Right forelimb (tissue), 1 donor: ENCODE measurements at regions not wholly inside any gene's neighbourhood (a gene's known extent, or its start where the extent isn't known, plus 50 kb on each side); places are given as distances from the start of the nearest gene placed in this dataset.
"Not testable (repeated sequence)": the region's sequence is repeated elsewhere in the genome, so short reads cannot be mapped to it uniquely, and the experiment has no call there.

ENCODE experiments used
- DNase-seq: peaks from one replicate; pipeline ENCODE4 v3.0.0-alpha.2; 2018

DNA sequence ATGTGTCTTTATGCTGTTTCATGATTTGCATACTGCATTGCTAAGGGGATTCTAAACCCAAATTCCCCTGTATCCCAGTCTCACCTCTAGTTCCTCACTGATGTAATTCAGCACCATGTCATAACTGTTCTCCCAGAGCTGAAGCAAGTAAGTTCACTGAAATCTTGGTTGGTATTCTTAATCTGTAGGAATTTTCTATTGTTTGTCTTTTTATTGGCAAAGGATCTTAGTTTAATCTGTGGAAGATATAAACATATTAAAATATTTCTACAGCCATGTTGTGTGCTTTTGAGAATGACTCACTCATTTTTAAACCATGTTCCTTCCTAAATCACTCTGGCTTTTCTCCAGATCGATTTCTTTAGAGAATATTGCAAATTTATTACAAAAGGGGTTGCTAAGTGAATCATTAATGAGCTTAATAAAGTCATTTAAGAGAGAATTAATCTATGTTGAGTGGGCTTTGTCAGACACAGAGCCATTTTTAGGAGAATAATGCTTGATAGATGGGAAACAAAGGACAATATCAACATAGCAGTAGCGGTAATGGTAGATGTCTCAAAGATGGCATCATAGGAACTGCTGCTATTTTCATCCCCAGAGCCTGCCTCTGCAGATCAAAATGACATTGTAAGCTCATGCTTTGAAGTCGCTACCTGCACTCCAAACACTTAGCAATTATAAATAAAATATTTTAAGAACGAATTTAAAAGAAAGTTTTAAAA, 110.0 kb downstream of the ENC1 start:
- no peak for DNase-seq

DNA sequence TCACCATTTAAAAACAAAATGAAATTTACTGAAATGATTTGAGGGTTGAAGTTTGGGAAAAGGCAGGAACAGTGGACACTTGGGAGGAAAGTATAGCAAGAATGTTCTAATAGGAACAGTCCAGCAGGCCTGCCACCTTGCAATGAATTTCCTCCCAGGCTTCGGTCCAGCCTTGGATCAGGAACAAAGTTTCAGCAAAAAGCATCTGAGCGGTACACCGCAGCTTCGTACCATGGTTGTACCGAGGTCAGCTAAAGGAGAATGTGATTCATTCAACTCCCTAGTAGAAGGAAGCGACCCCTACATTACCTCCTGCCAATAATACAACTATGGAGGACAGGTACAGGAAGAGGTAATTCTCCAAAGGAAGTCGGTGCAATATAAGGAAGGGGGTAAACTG, 111.4 kb downstream of the ENC1 start:
- DNase-seq: no peak

DNA sequence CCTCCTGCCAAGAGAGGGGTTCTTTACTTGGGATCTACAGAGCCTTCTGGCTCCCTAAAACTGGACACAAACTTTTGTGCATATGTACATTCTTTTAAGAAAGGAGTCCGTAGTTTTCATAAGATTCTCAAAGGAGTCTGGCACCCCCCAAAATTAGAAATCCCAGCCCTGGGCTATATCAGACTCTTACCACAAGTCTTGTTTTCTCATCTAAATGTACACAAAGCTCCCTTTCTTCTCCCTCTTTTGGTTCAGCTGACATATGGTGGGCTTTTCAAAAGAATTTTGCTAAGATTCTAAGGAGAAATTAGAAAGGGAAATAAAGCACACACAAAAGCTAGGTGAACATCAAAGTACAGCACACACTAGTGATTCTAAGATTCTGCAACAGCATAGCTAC, 114.4 kb downstream of the ENC1 start:
- DNase-seq: no peak

DNA sequence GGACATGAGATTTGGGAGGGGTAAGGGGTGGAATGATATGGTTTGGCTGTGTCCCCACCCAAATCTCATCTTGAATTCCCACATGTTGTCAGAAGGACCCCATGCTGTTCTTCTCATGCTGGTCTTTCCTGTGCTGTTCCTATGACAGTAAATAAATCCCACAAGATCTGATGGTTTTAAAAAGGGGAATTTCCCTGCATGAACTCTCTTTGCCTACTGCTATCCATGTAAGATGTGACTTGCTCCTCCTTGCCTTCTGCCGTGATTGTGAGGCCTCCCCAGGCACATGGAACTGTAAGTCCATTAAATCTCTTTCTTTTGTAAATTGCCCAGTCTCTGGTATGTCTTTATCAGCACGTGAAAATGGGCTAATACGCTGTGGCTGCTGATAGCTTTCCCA, 115.8 kb downstream of the ENC1 start:
- DNase-seq: not testable (repeated sequence)

DNA sequence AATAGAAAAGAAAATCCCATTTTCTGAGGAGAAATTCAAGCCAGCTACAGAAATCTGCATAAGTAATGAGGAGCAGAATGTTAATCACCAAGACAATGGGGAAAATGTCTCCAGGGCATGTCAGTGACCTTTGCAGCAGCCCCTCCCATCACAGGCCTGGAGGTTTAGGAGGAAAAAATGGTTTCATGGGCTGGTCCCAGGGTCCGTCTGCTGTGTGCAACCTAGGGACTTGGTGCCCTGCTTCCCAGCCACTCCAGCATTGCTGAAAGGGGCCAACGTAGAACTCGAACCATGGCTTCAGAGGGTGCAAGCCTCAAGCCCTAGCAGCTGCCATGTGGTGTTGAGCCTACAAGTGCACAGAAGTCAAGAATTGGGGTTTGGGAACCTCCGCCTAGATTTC, 116.8 kb downstream of the ENC1 start:
- DNase-seq: not testable (repeated sequence)

DNA sequence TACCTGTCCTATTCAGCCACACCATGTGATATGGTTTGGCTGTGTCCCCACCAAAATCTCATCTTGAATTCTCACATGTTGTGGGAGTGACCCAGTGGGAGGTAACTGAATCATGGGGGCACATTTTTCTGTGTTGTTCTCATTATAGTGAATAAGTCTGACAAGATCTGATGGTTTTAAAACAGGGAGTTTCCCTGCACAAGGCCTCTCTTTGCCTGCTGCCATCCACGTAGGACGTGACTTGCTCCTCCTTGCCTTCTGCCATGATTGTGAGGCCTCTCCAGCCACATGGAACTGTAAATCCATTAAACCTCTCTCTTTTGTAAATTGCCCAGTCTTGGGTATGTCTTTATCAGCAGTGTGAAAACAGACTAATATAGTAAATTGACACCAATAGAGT, 117.7 kb downstream of the ENC1 start:
- not testable (repeated sequence) for DNase-seq

DNA sequence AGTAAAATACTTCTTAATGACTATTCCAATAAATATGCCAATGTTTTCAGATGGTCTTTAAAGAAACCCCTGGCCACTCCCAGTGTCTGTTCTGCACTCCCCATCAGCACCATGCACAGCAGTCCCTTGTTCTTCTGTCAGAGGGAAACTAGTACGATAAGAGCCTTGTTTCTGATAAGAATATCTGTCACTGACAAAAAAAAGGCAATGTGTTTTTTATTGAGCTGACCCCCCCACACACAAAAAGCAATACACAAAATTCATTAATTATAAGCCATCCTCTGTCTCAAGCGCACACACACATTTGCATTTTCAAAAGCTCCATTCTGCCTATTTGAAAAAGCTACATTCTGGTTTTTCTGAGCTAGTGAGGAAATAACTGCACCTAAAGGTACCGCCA, 119.1 kb downstream of the ENC1 start:
- no peak for DNase-seq

DNA sequence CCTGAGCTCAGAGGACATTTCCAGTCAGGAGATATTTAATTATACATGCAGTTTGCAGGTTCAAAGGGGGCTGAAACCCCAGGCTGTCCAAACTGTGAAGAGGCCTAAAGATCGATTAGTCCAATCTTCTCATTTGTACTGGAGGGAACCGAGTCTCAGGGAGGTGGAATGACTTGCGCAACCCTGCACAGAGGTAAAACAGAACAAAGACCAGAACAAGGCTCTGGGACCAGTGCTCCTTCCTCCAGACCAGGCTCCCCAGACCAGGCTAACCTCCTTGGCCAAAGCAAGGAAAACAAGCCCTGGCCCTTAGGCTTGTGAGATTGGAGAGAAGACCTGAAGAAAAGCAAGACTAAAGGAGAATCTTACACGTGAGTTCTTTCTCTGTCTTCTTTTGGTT, 120.8 kb downstream of the ENC1 start:
- no peak for DNase-seq

DNA sequence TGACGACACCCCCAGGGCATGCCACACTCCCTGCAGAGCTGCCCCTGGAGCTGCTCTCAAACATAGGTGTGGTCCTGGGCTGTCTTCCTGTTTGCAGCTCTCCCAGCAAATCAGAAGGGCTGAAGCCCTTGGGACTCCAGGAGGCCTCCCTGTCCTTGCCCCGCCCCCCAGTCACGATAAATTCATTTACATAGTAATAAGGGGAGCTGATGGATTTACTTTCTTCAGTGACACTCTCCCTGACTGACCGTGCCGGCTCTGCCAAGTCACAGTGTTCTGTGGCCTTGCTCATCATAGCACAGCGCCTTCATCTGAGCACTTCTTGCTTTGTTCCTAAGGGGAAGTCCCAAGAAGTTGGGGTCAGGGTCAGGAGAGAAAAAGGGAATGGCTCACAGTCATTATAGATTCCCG, 121.4 kb downstream of the ENC1 start:
- no peak for DNase-seq

DNA sequence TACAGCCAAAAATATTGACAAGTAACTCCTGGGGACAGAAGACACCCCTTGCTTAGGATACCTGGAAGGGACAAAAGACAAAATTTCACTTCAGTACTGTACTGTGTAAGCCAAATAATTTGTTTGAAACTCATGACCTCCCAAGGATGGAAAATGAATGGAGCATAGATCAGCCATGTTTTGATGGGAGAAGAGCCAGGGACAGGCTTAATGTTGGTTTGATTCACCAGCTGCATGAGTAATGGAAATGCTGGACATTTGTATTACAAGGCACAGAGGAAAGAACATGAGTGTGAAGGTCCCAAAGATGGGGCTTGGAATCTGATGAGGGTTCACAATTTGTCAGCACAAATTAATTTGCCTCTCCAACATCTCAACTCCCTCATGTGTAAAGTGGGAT, 122.8 kb downstream of the ENC1 start:
- no peak for DNase-seq

DNA sequence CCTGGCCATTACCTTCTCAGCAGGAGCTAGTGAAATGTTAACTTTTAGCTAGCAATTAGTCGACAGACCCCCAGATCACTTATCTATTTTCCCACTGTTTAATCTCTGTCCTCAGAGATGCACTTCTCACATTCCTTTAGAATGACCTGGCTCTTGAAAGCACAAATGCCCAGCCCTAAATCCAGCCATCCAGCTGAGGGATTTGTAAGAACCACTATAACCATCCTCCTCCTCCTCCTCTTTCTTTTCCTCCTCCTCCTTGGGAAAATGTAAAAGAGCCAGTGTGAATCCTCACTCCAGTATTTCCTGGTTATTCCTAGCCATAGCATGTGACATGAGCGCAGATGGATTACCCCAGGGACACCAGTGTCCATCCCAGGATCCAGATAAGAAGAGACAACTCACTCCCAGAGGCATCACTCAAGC, 124.3 kb downstream of the ENC1 start:
- DNase-seq: no peak

DNA sequence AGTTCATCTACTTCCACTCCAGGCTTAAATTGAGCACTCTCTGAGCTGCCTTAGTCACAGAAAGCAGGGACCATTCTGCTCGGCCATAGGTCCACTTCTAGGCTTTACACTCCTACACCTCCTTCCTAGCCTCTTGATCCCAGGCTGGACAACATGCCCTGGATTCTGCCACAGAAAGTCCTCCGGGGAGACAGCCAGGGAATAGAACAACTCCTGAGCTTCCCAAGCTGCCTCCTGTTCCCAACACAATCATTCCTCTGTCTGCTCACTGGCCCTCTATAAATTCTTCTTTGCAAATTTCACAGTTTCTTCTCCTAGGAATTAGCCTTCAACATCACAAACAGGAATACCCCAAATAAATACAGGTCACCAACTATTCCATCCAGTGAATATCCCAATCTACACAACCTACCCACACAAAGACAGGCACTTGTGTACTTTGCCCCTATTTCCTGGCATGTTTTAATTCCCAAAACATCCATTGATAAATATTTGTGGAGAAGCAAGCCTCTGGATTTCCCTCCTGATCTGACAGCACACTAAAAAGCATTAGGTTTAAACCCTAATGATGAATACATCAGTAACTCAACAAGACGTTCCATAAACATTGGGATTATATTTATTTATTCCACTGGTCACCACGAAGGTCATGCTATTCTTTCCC, 125.5 kb downstream of the ENC1 start:
- DNase-seq: no peak

DNA sequence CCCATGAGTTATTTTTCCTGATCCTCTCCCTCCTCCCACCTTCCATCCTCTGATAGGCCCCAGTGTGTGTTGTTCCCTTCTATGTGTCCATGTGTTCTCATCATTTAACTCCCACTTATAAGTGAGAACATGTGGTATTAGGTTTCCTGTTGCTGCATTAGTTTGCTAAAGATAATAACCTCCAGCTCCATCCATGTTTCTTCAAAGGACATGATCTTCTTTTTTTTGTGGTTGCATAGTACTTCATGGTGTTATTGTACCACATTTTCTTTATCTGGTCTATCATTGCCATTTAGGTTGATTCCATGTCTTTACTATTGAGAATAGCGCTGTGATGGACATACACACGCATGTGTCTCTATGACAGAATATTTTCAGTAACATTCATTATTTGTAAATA, 128.8 kb downstream of the ENC1 start:
- DNase-seq: not testable (repeated sequence)

DNA sequence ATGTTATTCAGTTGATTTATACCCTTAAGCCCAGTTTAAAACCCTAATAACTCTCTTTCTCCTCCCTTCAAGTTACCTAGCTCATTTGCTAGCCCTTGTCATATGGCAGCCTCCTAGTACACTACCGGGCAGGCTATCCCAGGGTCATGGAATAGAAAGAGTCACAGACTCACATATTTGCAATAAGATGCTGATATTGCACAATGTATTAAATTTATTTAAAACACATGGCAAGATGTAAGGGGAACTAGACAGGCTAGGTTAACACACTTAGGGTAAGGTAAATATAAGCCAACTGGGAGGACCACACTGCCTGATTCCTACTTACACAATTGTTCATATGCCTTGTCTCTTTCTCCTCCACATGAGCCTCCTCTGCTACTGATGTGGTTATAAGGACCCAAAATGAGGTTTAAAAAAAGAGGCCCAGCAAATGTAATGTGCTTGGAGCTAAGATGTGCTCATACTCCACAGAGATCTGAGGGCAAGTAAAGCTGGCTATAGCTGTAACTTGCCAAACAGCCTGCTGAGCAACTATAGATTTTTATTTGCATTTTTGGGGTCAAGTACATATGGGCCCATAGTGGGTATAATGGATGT, 130.0 kb downstream of the ENC1 start:
- DNase-seq: no peak

DNA sequence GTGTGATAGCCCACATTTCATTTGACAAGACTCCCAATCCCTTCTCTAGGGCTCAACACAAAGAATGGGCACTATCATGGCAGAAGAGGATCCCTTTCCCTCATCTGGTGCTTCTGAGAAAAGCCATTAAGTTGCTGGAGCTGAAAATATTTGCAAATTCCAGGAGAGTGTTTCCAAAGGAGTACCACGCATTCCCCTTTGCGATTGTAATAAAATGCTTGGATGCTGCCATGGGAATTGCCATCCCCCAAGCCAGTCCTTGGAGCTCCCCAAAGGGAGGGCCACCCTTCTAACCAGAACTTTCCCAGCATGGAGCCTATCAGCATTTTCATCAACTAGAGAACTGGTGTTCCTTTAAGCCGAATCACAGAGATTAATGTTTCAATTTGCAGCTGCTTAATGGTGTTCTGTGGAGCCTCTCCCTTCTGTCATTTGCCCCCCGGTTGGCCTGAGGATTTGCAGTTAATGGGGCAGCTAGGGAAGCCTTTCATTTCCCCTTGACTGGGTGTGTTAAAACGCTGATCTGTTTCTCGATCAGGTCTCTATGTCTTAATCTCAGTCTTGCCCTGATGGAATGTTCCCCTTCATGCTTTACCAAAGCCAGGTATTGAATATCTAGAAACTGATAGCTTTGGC, 133.0 kb downstream of the ENC1 start:
- DNase-seq: no peak

DNA sequence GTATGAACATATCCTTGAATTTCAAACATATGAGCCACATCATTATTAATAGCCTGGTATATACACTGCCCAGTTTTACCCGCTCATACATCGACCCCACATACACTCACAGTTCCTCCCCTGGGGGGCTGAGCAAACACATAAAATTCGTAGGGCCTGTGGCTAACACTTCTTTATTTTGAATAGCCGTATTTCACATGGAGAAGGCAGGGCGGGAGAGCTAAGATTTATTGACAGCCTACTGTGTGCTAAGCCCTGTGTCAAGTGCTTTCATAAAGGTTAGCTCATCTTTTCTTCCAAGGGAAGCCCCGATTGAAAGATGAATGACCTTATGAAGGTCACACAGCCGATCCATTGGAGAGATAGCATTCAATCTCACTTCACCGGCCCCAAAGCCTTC, 134.4 kb downstream of the ENC1 start:
- no peak for DNase-seq

DNA sequence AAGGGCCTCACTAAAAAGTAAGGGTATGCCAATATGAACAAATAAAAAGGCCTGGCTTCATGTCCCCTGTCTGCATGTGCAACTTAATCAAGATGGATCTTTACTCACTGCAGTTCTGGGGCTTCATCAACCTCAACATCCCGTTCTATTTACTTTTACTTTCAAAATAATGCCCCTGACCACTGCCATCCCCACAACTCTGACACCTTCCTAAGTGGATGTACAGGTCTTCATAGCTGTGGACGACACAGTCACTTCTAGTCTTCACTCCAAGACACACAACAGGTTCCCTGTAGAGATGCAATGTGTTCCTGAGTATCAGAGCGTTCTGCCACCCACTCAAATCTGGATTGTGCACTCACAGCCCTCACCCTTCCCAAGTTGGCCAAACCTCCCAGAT, 136.1 kb downstream of the ENC1 start:
- no peak for DNase-seq

DNA sequence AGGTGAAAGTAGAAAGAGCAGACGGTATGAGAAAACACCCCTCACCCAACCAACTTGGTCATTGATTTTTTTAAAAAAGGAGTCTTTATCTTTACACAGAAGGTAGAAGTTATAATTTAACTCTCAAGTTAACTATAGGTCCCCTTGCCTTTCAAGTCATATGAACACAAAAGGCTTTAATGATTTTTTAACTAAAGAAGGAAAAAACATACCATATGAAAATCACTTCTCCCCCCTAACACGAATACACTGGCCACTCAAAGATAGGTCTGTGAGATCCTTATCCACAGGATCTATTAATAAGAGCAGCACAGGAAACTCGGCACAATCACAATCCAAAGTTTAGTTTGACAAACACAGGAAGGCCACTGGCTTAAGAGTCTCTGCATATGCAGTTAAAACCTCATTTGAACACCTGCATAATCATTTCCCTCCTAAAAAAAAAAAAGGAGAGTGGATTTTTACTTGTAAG, 138.0 kb downstream of the ENC1 start:
- DNase-seq: no peak

DNA sequence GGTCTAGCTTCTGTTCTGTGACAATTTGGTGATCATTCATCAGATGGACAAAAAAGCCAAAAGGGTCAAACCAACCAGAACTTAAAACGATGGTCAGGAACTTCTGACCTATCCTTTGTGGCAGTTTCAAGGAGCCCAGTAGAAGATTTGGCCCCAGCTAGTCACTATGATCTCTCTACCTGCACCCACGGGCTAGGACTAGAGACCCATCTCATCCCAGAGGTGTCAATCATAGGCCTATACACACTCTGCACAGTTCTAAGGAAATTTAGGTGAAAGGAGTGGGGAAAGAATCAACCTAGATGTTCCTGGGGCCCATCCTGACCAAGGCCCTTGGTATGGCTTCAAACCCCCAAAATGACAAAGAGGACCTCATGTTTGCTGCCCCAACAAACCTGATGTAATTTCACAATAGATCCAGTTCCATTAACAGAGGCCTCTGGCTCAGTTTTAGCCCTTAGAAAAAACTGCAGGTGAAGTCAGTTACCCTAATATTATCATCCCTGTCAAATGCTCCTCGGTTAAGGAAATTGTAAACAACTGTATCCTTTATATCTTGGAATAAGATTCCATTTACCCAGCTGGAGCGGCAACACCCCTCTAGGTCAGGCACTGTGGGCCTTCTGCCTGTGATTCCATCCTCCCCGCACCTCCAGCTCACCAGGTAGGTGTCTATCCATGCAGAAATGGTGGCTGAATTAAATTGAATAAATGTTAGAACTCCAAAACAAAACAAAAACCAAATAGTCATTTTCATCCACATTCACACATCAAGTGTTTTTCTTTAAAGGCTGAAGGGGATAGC, 138.7 kb downstream of the ENC1 start:
- no peak for DNase-seq

DNA sequence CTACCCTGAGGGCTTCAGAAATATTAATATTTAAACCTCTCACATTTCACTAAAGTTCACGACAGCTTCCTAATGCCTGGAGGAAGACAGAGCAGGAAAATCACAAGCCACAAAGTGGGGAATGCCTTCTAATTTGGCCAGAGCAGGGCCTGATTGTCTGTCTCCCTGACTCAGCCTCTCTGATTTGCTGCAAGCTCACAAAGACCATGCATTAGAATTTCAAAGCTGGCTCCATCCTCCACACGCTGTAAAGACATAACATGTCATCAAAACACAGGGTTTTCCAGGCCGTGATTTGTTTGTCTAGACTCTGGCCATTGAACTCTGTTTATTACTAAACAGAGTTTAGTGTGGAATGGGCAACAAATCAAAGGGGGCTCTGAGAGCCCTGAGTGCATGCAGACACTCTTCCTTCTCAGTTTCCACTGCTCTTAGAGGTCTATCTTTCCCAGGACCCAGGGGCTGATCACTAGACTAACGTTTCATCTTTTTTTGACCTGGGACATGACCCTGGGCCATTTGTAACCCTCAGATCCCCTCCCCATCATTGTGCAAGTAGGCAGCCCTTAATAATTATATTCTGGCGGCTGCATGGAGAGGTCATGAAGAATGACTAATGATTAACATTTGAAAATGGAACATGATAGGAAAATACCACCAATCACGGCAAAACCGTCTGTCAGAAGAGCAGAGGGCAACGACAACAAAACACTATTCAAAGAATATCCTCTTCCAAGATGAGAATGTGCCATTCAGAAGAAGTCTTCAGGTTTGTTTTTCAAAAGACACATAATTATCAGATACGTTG, 140.2 kb downstream of the ENC1 start:
- no peak for DNase-seq

DNA sequence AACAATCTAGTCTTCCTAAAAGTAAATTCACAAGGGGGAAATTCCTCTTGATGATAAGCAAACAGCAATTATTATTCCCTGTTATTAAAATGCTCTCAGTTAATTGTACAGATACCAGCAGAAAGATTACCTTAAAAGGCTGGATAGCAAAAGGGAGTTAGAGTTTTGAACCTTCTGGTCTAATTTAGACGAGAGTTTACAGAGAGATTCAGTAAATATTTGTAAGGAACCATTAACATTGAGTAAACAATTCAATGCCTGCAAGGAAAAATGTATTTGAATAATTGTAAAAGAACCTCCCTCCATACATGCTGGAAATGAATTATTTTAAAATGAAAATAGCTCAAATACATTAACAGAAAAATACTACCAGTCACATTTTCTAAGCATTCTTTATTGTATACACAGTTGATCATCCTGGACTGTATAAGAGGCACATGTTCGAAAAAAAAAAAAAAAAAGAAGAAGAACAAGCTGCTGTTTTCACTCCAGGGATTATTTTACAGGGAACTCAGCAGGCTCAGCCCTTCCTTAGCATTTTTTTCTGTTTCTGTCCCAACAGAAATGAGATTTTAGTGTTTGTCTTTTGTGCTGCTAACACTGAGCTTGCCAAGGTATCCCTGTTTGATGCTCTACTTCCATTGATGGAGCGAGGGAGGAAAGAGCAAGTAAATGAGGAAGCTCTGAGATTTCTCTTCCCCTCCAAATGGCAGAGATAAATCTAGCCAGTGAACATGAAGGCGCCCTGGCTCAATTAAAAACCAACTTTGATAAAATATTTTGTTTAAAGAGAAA, 141.1 kb downstream of the ENC1 start:
- no peak for DNase-seq
